AG04450 (cell line): ENCODE measurements at regions not wholly inside any gene's neighbourhood (a gene's known extent, or its start where the extent isn't known, plus 50 kb on each side); places are given as distances from the start of the nearest gene placed in this dataset.

Experiments used
- CTCF ChIA-PET: fragments of 300-600, 350-600 bp; formaldehyde crosslinking; extraction: SDS; loops from one replicate; lab custom pipeline; 2022; ENCODE audit warnings: antibody characterized with exemption, inconsistent platforms; lab: Charles Lee
- POLR2A ChIA-PET: fragments of 350-600 bp; formaldehyde crosslinking; extraction: SDS; loops from one replicate; lab custom pipeline; 2021; ENCODE audit warnings: antibody characterized with exemption, inconsistent platforms; lab: Yijun Ruan, JAX
- DNase-seq: peaks from one replicate; pipeline ENCODE4 v3.0.0-alpha.2; 2011; ENCODE audit warnings: low read depth, low spot score
- H3K27ac ChIP-seq: one replicate; pipeline ENCODE4 v1.5.1; 2012; ENCODE audit warnings: low read depth, low read length, control low read depth
- H3K27me3 ChIP-seq: one replicate; pipeline ENCODE4 v1.6.0; 2012; ENCODE audit warnings: low read length; ENCODE audit not compliant: control insufficient read depth, insufficient read depth
- H3K4me3 ChIP-seq: 2 replicates; pipeline ENCODE4 v1.5.1; 2011; ENCODE audit warnings: mild to moderate bottlenecking, low read depth, low read length, control low read depth
- H3K9me3 ChIP-seq: 2 replicates; pipeline ENCODE4 v1.5.1; 2012; ENCODE audit warnings: low read length; ENCODE audit not compliant: control insufficient read depth, insufficient read depth
- CTCF ChIP-seq: IDR thresholded peaks from 2 replicates; pipeline ENCODE4 v1.5.1; 2011; ENCODE audit warnings: low read depth, low read length, control low read depth, inconsistent platforms

DNA sequence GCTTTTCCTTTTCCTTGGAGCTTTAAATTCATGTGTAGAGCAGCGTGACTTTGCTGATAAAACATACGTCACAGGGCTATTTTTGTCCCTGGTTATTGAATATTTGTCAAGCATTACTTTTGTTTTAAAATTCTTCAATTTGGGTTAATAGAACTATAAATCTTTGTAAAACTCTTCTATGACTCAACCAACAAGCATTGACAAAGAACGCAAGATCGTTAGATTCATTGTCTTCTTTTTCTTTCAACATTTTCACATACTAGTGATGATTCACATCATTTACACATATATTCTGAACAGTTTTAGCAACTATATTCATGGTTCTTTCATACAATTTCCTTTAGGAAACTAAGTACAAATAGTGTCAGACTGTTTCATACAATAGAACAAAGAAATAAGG is 72.0 kb upstream of the GPM6A start:
- no peak for DNase-seq
- H3K27me3 ChIP-seq = no peaks in the 10 kb centered on the region
- no peaks in the 10 kb centered on the region for H3K9me3 ChIP-seq
- ChIA-PET POLR2A (no interaction called here), CTCF (no interaction called here)
- no peak overlapping the region for H3K4me3 ChIP-seq
- TF ChIP-seq CTCF = no peak
- H3K27ac ChIP-seq = no peak overlapping the region

- no peak for DNase-seq
- Histone ChIP-seq H3K9me3 (no peaks in the 10 kb centered on the region; the same call in 1 of the 2 replicates), H3K27ac (no peak overlapping the region), H3K4me3 (no peak overlapping the region), H3K27me3 (no peaks in the 10 kb centered on the region)
- TF ChIP-seq CTCF = no peak
- POLR2A ChIA-PET = no interaction called here
- CTCF ChIA-PET = interaction anchor here (1.2 kb wide), 1 partner anchor 12 kb away, joined by 4 read pairs; no protein-coding TSS in a partner anchor
Observed at GRCh38 chr4:175891231-175891630, 79.2 kb upstream of the GPM6A start.

- DNase-seq = no peak
- H3K27me3 ChIP-seq = no peaks in the 10 kb centered on the region
- peak; percentile 35 for TF ChIP-seq CTCF
- POLR2A ChIA-PET = no interaction called here
- CTCF ChIA-PET = interaction anchor here (1.2 kb wide), 1 partner anchor 11 kb away, joined by 4 read pairs; no protein-coding TSS in a partner anchor
- no peak overlapping the region for H3K4me3 ChIP-seq
- H3K9me3 ChIP-seq = no peaks in the 10 kb centered on the region; the same call in 1 of the 2 replicates
- no peak overlapping the region for H3K27ac ChIP-seq
Observed at GRCh38 chr4:175891851-175892250, 79.8 kb upstream of the GPM6A start.

GRCh38 chr4:175905925-175906324 is 93.9 kb upstream of the GPM6A start:
- Histone ChIP-seq H3K4me3 (no peak overlapping the region), H3K27me3 (no peaks in the 10 kb centered on the region), H3K9me3 (no peaks in the 10 kb centered on the region), H3K27ac (no peak overlapping the region)
- no peak for TF ChIP-seq CTCF
- DNase-seq = no peak
- CTCF ChIA-PET = no interaction called here
- POLR2A ChIA-PET = no interaction called here

- ChIA-PET CTCF (no interaction called here), POLR2A (no interaction called here)
- no peak overlapping the region for H3K4me3 ChIP-seq
- no peaks in the 10 kb centered on the region for H3K9me3 ChIP-seq
- TF ChIP-seq CTCF = no peak
- no peak overlapping the region for H3K27ac ChIP-seq
- no peaks in the 10 kb centered on the region for H3K27me3 ChIP-seq
- no peak for DNase-seq
Observed at GRCh38 chr4:175906384-175906783, 94.3 kb upstream of the GPM6A start.
